ENCODE measurements at regions not wholly inside any gene's neighbourhood (a gene's known extent, or its start where the extent isn't known, plus 50 kb on each side); places are given as distances from the start of the nearest gene placed in this dataset.
"Not testable (repeated sequence)": the region's sequence is repeated elsewhere in the genome, so short reads cannot be mapped to it uniquely, and the experiment has no call there.

DNA sequence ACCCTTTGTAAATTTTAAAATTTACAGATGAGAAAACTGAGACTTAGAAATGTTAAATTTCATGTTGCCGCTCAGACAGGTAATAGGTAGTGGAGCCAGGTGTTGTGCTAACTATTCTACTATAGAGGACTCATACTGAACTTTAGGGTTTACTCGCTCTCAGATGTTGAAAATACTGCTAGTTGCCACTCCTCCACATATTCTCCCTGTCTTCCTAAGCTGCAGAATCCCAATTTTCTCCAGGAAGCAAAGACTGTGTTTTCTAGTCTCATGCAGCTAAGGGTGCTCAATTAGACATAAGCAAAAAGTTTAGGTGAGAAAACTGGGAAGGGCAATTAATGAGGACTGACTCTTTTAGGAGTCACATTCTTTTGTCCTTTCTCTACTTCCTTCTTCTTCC lies 612.3 kb downstream of the KCNH5 start:
- no peak for DNase-seq

DNA sequence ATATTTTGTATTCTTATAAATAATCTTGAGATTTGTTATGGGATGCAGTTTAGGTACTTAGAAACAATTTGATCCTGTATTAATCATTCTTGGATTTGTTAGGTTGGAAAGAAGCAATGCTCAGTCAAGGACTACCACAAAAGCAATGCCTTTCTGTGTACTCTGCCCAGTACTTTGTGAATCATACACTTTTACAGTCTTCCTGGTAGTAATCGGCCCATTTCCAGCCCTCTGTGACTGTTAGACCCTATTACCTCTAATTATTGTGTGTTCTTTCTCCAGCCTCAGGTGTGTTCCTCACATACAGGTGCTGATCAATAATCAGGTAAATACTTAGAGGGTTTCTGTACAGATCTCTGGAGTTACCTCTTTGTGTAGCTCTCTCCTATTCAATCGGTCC lies 609.0 kb downstream of the KCNH5 start:
- no peak for DNase-seq

DNA sequence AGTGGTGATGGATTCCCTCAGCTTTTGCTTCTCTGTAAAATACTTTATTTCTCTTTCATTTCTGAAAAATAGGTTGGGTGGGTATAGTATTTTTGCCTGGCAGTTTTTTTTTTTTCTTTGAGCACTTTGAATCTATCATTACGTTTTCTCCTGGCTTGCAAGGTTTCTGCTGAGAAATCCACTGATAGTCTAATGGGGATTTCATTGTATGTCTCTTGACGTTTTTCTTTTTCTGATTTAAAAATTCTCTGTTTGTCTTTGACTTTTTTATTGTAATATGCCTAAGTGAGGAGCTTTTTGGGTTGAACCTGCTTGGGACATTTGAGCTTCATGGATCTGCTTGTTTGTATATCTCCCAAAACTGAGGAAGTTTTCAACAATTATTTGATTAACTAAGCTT lies 606.0 kb downstream of the KCNH5 start:
- DNase-seq: no peak

DNA sequence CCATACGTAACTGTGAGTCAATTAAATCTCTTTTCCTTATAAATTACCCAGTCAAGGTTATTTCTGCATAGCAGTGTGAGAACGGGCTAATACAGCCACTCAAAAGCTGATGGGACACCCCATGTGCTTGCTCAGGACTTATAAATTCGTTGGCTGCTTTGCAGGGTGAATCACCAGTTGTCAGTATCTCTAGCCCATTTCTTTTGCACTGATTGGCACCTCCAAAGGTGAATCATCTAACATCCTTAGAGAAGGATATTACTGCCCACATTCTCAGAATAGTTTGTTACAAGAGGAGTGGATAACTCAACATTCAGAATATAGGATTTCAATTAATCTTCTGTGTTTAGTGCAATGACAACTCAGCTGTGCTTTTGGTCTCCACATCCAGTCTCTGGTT lies 601.5 kb downstream of the KCNH5 start:
- DNase-seq: no peak

DNA sequence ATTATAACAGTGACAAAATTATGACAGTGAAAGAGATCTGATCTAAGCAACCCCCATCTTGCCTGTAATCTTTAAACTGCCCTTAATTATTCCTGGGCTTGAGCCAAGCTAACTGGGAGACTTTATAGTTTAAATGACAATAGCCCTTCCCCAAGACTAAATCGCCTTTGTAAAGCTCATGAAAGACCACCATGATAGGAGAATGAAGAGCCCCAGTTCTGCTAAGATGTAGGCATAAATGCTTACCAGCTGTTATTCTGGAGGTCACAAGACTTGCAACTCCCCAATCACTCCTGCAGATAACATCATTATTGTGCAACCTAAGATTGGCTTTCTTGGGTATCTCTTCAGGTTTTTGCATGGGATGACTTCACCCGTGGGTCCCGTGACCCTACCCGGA lies 599.7 kb downstream of the KCNH5 start:
- DNase-seq: no peak

DNA sequence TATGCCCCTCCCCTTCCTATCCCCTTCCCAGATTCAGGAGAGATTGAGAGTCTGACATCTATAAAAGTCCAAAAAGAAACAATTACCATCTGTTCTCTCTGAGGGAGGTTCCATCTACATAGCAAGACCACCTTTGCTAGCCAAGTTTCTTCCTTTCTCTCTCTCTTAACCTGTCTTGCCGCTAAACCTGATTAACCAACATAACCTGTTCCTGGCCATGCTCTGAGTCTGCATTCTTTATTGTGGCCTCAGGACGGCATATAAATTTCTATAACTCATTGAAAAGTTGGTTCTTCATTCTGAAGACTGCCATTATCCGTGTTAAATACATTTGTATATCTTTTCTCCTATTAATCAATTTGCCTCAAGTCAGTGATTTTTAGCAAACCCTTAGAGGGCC lies 594.0 kb downstream of the KCNH5 start:
- DNase-seq: no peak

DNA sequence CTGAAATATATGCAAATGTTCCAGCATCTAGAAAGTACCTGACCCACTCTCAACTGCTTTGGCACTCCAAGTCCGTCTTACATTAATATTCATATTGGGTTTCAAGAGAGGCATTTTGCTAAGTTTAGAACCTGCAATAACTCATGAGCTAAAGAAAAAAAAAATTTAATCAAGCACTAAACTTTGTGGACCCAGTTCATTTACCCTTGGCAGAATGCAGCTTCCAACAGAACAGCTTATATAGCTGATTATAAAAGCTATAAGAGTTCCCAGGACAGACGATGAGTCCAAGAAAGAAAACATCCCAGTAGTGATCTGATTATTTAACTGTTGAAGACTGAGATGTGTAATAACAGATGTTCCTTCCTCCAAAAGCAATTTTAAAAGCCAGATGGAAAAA lies 592.0 kb downstream of the KCNH5 start:
- no peak for DNase-seq

DNA sequence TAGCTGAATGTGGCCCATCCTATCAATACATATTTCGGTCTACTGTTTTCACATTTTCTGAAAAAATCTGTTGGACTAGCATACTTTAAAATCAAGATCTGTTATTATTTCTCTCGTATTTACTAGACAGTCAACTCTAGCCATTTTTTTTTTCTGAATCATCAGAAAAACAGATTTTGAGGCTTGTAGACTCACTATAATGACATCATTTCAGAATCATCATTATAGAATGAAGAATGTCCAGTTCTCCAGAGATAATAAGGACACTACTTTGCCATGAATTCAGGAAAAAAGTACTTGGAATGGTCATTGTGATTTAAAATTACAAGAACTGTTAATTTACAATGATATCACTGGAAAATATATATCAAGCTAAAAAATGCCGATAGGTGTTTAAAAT lies 589.8 kb downstream of the KCNH5 start:
- DNase-seq: no peak

DNA sequence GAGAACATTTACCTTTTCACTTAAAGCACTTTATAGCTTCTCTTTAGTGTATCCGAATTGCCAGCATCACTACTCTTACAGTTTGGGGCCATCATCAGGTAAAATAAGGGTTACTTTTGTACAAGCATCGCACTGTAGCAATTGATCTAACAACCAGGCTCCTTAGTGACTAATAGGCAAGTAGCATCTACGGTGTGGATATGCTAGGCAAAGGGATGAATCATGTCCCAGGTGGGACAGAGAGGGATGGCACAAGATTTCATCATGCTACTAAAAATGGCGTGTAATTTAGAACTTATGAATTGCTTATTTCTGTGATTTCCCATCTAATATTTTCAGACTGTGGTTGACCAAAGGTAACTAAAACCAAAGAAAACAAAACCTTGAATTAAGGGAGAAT lies 582.3 kb downstream of the KCNH5 start:
- no peak for DNase-seq

DNA sequence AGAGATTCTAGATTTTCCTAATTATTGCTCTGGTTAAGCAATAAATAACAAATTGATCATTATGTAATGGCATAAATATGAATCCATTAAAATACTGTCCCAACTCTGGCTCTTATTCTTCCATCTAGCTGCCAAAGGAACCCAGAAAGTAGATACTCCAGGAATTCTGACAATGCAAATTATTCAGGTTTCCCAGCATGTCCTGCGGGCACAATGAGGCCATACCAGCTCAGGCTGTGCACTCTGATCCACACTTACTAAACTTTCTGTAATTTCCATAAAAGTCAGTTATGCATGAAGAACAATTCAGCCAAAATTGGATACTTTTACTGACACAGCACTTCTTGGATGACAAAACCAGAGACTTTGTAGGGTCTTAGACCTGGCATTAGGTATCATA lies 576.3 kb downstream of the KCNH5 start:
- DNase-seq: no peak

DNA sequence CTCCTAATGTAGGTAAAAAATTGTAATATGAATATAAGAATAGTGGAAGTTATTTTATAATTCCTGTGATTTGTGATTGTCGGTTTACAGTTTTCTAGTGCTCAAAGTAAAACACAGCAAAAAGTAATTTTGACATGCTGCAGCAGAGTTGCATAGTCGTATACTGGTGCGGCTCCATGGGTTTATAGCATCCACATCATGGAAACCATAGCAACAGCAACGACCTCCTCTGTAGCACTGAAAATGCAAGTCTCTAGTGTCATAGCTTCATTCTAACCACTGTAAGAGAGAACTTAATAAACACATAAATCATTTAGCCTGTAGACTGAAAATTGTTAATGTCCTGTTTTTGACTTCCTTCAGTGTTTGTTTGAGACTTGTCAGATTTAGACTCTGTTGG lies 574.3 kb downstream of the KCNH5 start:
- no peak for DNase-seq

DNA sequence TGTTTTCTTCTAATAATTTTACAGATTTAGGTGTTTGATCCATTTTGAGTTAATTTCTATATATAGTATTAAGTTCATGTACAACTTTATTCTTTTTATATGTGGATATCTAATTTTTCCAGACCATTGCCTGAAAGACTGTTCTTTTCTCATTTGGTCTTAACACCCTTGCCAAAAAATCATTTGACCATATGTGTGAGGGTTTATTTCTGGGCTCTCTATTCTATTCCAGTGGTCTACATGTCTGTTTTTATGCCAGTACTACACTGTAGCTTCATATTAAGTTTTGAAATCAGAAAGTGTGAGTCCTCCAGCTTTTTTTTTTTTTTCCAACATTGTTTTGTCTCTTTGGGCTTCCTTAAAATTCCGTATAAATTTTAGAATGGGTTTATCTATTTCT lies 554.1 kb downstream of the KCNH5 start:
- no peak for DNase-seq

DNA sequence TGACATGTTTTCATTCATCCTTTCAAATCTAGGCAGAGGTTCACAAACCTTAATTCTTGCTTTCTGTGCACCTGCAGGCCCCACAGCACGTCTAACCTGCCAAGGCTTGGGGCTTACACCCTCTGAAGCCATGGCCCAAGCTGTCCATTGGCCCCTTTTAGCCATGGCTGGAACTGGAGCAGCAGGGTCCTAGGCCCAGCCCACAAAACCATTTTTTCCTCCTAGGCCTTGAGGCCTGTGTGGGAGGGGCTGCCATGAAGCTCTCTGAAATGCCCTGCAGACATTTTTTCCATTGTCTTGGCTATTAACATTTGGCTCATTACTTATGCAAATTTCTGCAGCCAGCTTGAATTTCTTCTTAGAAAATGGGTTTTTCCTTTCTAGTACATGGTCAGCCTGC lies 547.5 kb downstream of the KCNH5 start:
- no peak for DNase-seq

DNA sequence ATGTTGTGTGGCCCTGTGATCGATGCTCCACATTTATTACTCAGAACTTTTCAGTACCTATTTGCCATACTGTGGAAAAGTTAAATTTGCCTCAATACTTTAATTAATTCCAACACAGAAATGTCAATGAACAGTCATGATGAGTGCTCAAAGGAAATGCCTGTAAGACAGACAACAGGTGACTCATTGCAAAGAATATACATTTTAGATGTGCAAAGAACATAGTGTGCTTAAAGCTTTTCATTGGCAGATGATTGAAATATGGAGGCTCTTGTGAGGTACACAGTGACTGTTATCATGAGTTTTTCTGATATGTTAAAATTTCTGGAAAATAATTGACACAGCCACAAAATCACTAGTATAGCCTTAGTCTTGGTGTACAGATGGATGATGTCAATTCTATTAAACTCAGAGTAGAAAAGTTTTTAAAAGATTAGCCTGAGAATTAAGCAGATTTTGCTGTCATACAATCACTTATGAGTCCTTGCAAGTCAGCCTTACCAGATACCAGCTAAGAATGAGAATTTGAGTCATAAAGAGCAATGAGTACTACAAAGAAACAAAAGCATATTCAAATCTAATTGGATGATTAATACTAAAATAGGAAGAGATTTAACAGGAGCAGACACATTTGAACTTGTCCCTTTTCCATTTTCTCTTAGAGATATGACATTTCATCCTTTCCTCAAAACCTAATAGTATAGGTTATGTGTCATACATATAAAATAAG lies 544.1 kb downstream of the KCNH5 start:
- DNase-seq: no peak

DNA sequence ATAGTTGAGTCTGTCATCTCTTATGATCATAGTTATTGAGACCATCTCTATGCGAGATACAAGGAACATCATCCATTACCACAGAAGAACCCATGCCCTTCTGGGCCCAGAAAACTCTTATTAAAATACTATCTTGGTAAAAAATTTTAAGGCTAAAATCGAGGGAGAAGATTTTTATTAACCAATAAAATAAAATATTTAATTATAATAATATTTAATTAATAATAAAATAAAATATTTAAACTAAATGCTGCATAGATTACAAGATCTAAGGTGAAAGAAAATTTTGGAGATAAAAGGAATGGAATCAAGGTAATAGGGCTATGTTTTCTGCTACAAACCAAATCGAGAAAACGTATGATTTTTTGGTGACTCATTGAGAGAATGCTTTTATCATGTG lies 540.2 kb downstream of the KCNH5 start:
- DNase-seq: no peak

DNA sequence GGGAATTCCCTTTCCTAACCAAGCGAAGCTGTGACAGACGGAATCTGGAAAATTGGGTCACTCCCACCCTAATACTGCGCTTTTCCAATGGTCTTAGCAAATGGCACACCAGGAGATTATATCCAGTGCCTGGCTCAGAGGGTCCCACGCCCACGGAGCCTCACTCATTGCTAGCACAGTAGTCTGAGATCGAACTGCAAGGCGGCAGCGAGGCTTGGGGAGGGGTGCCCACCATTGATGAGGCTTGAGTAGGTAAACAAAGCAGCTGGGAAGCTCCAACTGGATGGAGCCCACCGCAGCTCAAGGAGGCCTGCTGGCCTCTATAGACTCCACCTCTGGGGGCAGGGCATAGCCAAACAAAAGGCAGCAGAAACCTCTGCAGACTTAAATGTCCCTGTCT lies 523.9 kb downstream of the KCNH5 start:
- DNase-seq: not testable (repeated sequence)

DNA sequence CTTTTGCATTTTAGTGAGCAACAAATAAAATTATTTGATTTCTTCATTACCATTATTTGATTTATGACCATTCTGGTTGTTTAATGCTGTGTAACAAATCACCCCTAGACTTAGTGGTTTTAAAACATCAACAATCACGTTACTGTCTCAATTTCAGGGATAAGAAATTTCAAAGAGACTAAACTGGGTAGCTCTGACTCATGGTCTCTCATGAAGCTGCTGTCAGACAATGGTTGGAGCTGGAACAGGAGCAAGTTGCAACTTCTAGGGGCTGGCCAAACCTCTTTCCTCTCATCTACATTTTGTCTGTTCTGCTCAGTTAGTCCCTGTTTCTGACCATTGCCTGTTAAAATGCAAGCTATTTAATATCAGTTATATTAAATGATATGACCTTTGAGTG lies 517.0 kb downstream of the KCNH5 start:
- DNase-seq: no peak

DNA sequence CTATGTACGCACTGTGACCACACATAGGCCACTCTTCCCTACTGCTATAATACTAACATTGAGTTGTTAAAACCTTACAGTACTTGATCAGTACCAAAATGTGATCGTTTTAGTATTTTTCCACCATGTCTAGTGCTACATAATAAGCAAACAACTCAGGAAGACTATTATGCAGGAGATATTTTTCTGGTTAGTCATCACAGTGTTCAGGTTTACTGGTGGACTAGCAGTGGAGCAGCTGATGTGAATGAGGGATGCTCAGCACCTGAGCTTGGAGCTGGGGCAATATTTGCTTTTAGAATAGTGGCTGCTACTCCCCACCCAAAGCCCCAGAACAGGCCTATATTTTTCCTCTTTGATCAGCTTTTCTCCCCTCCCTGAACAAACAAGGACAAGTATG lies 513.1 kb downstream of the KCNH5 start:
- DNase-seq: no peak

DNA sequence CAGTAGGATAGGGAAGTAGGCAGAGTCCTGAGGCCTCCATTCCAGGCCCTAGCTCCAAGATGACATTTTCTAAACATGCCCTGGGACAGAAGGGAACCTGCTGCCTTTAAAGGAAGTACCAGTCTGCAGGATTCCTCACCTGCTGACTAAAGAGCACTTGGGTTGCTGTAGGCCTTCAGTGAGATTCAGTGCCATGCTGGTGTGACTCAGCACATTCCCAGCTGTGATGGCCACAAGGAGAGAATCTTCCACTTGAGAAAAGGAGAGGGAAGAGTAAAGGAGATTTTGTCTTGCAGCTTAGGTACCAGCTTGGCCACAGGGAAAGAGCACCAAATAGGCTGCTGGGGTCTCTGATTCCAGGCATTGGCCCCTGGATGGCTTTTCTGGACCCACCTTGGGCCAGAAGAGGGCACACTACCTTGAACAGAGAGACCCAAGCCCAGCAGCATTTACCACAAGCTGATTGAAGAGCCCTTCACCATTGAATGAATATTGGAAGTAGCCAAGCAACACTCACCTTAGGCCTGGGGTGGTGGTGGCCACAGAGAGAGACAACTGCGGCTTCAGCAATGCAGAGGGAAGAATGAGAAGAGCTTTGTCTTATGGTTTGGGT lies 498.3 kb downstream of the KCNH5 start:
- no peak for DNase-seq

DNA sequence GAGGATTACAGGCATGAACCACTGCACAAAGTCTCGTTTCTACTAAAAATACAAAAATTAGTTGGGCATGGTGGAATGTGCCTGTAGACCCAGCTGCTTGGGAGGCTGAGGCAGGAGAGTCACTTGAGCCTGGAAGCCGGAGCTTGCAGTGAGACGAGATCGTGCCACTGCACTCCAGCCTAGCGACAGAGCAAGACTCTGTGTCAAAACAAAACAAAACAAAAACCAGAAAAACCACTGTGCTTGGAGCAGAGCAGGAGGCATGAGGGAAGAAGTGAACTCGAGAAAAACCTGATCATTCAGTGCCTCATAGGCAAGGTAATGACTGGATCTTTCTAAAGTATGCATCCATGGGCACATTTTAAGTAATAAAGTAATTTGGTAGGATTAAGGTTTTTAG lies 487.8 kb downstream of the KCNH5 start:
- no peak for DNase-seq

DNA sequence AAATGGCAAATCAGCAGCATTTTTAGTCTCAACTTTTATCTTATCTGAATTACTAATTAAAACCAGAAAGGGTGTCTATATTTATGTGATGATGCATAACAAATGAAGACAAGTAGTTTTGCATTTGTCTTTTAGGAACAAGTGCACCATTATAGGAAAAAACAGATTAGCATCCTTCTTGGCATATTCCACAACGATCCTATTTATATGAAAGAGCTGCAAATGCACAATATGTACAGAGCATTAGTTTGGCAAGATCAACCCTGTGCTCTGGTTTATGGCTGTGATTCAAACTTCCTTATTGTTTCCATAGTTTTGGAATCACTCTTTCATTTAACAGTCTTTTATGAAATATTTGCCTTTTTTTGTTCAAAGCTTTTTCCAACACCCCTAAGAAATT lies 486.8 kb downstream of the KCNH5 start:
- DNase-seq: no peak

DNA sequence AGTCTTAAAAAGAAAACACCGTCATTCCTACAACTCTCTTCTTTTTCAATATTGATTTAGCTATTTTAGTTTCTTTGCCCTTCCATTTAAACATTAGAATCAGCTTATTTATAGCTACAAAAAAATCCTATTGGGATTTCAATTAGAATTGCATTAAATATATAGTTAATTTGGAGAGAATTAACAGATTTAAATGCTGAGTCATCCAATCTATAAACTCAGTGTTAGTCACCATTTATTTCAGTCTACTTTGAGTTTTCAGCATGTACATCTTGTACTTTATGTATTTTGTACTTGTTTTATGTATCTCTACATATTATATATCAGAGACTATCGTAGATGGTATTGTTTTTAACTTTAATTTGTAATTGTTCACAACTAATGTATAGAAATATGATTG lies 460.0 kb downstream of the KCNH5 start:
- DNase-seq: no peak

DNA sequence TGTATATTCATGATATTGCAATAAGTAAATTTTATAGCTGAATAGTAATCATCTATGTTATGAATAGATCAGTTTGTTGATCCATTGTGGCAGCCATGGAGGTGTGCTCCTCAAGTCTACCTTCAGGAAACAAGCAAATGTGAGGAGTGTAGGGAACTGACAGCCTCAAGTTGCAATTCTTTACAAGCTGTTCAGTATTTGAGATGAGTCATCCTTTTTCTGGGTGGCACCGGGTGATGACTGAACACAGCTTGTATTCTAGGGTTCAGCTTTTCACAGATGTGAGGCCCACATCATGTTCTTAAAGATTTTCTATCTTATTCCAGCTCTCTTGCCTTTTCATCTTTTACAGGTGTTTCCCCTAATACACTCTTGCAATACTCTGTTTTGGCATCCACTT lies 452.4 kb downstream of the KCNH5 start:
- DNase-seq: no peak

DNA sequence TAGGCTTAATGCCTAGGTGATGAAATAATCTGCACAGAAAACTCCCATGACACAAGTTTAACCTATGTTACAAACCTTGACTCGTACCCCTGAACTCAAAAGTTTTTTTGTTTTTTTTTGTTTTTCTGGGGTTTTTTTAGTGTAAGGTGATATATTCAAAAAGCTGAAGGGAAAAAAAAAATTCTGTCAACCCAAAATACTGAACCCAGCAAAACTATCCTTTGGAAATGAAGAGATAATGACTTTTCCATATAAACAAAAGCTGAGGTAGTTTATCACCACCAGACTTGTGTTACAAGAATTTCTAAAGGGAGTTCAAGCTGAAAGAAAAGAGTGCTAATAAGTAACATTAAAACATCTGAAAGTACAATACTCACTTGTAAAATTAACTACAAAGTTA lies 448.1 kb downstream of the KCNH5 start:
- no peak for DNase-seq
